Heart right ventricle (tissue), 16 donors: ENCODE measurements at regions not wholly inside any gene's neighbourhood (a gene's known extent, or its start where the extent isn't known, plus 50 kb on each side); places are given as distances from the start of the nearest gene placed in this dataset.

Experiments
- ATAC-seq, 8 donors: fragments of 200-7000 bp; cut with Tn5 transposase; one replicate each; pipeline ENCODE4 v1.9.1; 2020; ENCODE audit warnings: mild to moderate bottlenecking in 8 of 8, moderate library complexity in 8 of 8, moderate number of reproducible peaks in 1 of 8
- DNase-seq, 2 donors: peaks; one replicate each; pipeline ENCODE4 v3.0.0-alpha.2; 2020
- H3K27ac ChIP-seq, 10 donors: fragments of 200-600 bp; sonication (generic) in 2 of 10; one replicate each; pipeline versions ENCODE4 v1.5.0 to v1.8.0; 2020 to 2022; ENCODE audit warnings: mild to moderate bottlenecking in 3 of 10
- H3K27me3 ChIP-seq, 7 donors: fragments of 200-600 bp; one replicate each; pipeline ENCODE4 v1.8.0; 2021 to 2022; ENCODE audit warnings: mild to moderate bottlenecking in 2 of 7
- H3K36me3 ChIP-seq, 9 donors: fragments of 200-600 bp; sonication (generic) in 1 of 9; one replicate each; pipeline versions ENCODE4 v1.5.0 to v1.8.0; 2020 to 2022; ENCODE audit warnings: mild to moderate bottlenecking in 2 of 9
- H3K4me1 ChIP-seq, 9 donors: fragments of 200-600 bp; sonication (generic) in 1 of 9; one replicate each; pipeline versions ENCODE4 v1.5.0 to v1.8.0; 2020 to 2022; ENCODE audit warnings: mild to moderate bottlenecking in 4 of 9
- H3K4me3 ChIP-seq, 10 donors: fragments of 200-600 bp; sonication (generic) in 2 of 10; one replicate each; pipeline versions ENCODE4 v1.5.0 to v1.8.0; 2020 to 2022; ENCODE audit warnings: mild to moderate bottlenecking in 7 of 10, moderate library complexity in 2 of 10
- H3K9me3 ChIP-seq, 11 donors: fragments of 200-600 bp in 10 of 11; sonication (generic) in 2 of 11; one replicate each; pipeline versions ENCODE4 v1.5.0 to v1.8.0; 2013 to 2022; ENCODE audit warnings: mild to moderate bottlenecking in 2 of 11, control low read depth in 1 of 11, moderate library complexity in 1 of 11
- WGBS, 2 donors: extraction: QIAGEN DNeasy Blood & Tissue Kit; methylation state at CpG; one replicate each; pipeline ENCODE4 v1.1.7; 2013; ENCODE audit warnings: inconsistent platforms in 1 of 2; 5-methylcytosine and 5-hydroxymethylcytosine counted together
- intact Hi-C, 10 donors: fragments of 100-400 bp; cut with DNase I; formaldehyde crosslinking; loops; one replicate each; pipeline versions ENCODE4 v1.11.1 to v1.14.2; 2022
- TF ChIP-seq, protein P1 (sequence below), 9 donors: fragments of 200-600 bp; sonication (generic) in 2 of 9; IDR thresholded peaks; one replicate each; pipeline versions ENCODE4 v1.5.0 to v1.8.0; 2021 to 2022; ENCODE audit warnings: antibody characterized with exemption in 9 of 9, mild to moderate bottlenecking in 5 of 9, moderate library complexity in 1 of 9
- donor health status: Arrhythmogenic right ventricular cardiomyopathy.
- donor health status: ischemic (EF 13 %, LVEDD 7.1; RV severe dilation, severe dysfunction).
- donor health status: healthy with polysubstance abuse.
- donor health status: DM: no; HTN: yes; CAD: no.
- donor health status: DM: no; HTN: no; CAD: no.
- donor health status: ischemic (EF 25% LVEDD 6.9; RV normal size, moderate dysfunction).
- donor health status: ischemic (EF 25% LVEDD 5.7; RV mildly dilated, moderate dysfunction).
- donor health status: healthy.
- donor health status: DM: yes; HTN: yes; CAD: no.
- donor health status: Ischemic cardiomyopathy.
- donor health status: ischemic (EF 35%, LVEDD 5.7; RV mildly dilated, moderate dysfunction).
- donor health status: nonischemic (EF 11% LVEDD 7.7; RV severe dilation, severe dysfunction).
- donor health status: DM: yes; HTN: yes; CAD: no.
- donor health status: PGD.
- donor health status: ischemic (EF 29% LVEDD 5.4; RV normal size, mild dysfunction).
- donor health status: nonischemic (EF 23%, LVEDD 6.1; RV moderate dilation, normal function).

GRCh38 chr6:74070711-74071110 is 374.7 kb downstream of the CD109 start:
- 59 to 63% methylated on average over 1 of the region's 1 CpG for WGBS, 2 donors
- intact Hi-C loops, result loop anchor here in 1 of 10 donors (10.0 kb wide), 1 partner anchor 306 kb away; no protein-coding TSS in a partner anchor
- DNase-seq (no peak), ATAC-seq (no peak)
- TF ChIP-seq, protein P1, sequence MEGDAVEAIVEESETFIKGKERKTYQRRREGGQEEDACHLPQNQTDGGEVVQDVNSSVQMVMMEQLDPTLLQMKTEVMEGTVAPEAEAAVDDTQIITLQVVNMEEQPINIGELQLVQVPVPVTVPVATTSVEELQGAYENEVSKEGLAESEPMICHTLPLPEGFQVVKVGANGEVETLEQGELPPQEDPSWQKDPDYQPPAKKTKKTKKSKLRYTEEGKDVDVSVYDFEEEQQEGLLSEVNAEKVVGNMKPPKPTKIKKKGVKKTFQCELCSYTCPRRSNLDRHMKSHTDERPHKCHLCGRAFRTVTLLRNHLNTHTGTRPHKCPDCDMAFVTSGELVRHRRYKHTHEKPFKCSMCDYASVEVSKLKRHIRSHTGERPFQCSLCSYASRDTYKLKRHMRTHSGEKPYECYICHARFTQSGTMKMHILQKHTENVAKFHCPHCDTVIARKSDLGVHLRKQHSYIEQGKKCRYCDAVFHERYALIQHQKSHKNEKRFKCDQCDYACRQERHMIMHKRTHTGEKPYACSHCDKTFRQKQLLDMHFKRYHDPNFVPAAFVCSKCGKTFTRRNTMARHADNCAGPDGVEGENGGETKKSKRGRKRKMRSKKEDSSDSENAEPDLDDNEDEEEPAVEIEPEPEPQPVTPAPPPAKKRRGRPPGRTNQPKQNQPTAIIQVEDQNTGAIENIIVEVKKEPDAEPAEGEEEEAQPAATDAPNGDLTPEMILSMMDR (IDR thresholded peaks at IDR 0.05), result no peak
- Histone ChIP-seq H3K4me3 (no peak overlapping the region), H3K36me3 (no peaks in the 10 kb centered on the region), H3K27me3 (no peaks in the 10 kb centered on the region), H3K9me3 (no peaks in the 10 kb centered on the region), H3K4me1 (peaks cover 0 to 5% (median 0%) of the 10 kb centered on the region in 9 donors), H3K27ac (no peak overlapping the region)

- Histone ChIP-seq H3K36me3 (no peaks in the 10 kb centered on the region), H3K4me3 (no peak overlapping the region), H3K27ac (peak overlapping the region in 1 of 10 donors; percentile 26), H3K9me3 (no peaks in the 10 kb centered on the region), H3K4me1 (peaks cover 0 to 5% (median 0%) of the 10 kb centered on the region in 9 donors), H3K27me3 (no peaks in the 10 kb centered on the region)
- TF ChIP-seq, protein P1 (IDR thresholded peaks at IDR 0.05), result no peak
- WGBS, 2 donors, result 80 to 96% methylated on average over 1 of the region's 1 CpG
- DNase-seq, result no peak
- ATAC-seq, result no peak
- intact Hi-C loops, result loop anchor here in 1 of 10 donors (10.0 kb wide), 1 partner anchor 305 kb away; no protein-coding TSS in a partner anchor
These were observed 374.1 kb downstream of the CD109 start for GRCh38 chr6:74070091-74070490.

DNA sequence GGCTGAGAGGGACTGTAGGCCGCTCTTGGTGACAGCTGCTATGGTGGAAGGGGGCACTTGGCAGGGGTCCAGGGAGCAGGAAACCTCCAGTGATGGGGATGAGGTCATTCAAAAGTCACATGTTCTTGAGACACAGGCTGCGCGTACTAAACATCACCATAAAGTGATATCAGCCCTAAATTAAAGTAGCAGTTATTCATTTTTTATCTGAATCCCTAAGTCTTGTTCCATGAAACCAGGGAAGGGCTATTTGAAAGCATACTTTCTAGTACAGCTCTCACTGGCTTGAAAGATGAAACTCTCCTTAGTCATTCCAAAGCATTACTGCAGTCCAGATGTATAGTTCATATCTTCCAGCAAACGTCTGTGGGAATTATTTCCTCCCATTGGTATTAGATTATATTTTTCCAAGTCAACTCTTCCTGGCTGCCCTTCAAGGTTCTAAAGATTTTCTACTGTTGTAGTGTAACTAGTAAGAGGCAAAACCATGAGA is 373.1 kb downstream of the CD109 start:
- no peak for DNase-seq
- intact Hi-C loops, result no loop called here

DNA sequence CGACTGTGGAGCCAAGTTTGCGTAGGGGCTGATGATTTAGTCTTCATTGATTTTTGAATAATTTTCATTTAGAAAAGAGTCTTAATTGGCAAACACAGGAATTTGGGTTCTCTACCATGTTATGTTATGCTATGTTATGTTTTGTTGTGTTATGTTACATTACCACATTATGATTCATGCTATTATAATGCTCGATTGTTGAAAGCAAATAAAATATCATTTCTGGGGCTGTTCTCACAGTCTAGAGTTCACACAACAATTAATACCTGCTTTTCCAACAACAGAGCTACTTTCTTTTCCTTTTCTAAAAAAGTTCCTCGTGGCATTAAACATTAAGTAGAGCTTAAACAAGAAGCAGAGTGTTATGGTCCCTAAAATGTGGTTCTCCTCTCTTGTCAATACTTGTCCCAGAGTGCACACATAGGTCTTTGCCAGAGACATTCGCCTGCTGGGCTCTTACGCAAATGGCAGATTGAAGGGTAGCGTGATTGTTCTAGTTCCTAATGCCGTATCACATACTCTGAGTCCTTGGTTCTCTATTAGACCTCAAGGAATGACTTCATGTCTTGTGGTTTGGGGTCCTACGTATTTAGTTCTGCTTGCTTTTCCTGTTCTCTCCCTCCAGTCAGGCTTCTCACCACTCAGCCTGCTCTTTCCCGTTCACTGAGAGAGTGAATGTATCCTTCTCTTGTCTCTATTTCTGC is 370.3 kb downstream of the CD109 start:
- H3K27ac ChIP-seq, result peak overlapping the region in 1 of 10 donors; percentile 45
- 69 to 77% methylated on average over 10 of the region's 10 CpGs for WGBS, 2 donors
- DNase-seq, result no peak

More for the DNA sequence above, 373.1 kb downstream of the CD109 start:
- H3K4me3 ChIP-seq, result no peak overlapping the region
- no peaks in the 10 kb centered on the region for H3K36me3 ChIP-seq
- ATAC-seq, result no peak
- no peaks in the 10 kb centered on the region for H3K9me3 ChIP-seq
- H3K27ac ChIP-seq, result peak overlapping the region in 1 of 10 donors; percentile 26
- no peaks in the 10 kb centered on the region for H3K27me3 ChIP-seq
- WGBS, 2 donors, result 54 to 65% methylated on average over 4 of the region's 4 CpGs
- TF ChIP-seq, protein P1 (IDR thresholded peaks at IDR 0.05), result no peak
- H3K4me1 ChIP-seq, result peaks cover 0 to 5% (median 0%) of the 10 kb centered on the region in 9 donors

More for the DNA sequence above, 370.3 kb downstream of the CD109 start:
- Histone ChIP-seq H3K4me3 (no peak overlapping the region), H3K27me3 (no peaks in the 10 kb centered on the region), H3K9me3 (no peaks in the 10 kb centered on the region), H3K36me3 (no peaks in the 10 kb centered on the region), H3K4me1 (peaks cover 0 to 4% (median 0%) of the 10 kb centered on the region in 9 donors)
- intact Hi-C loops, result no loop called here
- peak in 6 of 8 donors; percentile 16 to 72 (median 27) for ATAC-seq
- TF ChIP-seq, protein P1 (IDR thresholded peaks at IDR 0.05), result no peak
